WTC11 (cell line): ENCODE measurements at regions not wholly inside any gene's neighbourhood (a gene's known extent, or its start where the extent isn't known, plus 50 kb on each side); places are given as distances from the start of the nearest gene placed in this dataset.

Source experiments
- ATAC-seq: fragments of 200-7000 bp; cut with Tn5 transposase; 2 replicates; pipeline ENCODE4 v1.10.0; 2021; ENCODE audit warnings: mild to moderate bottlenecking, moderate library complexity
- CTCF ChIA-PET: fragments of 300-600 bp; sonication (Branson Sonifier 250); formaldehyde crosslinking; loops from one replicate; lab custom pipeline; 2021; ENCODE audit warnings: antibody characterized with exemption; lab: Charles Lee
- POLR2A ChIA-PET: fragments of 350-600 bp; sonication (Branson Sonifier 250); formaldehyde crosslinking; loops from one replicate; lab custom pipeline; 2021; ENCODE audit warnings: antibody characterized with exemption; lab: Charles Lee
- DNase-seq: peaks from one replicate; pipeline ENCODE4 v3.0.0; 2021; ENCODE audit warnings: low spot score
- H3K27ac Mint-ChIP-seq: 2 replicates; pipeline ENCODE4 v1.8.0; 2021; ENCODE audit warnings: mixed read lengths
- H3K27me3 Mint-ChIP-seq: 2 replicates; pipeline ENCODE4 v1.8.0; 2021; ENCODE audit warnings: low read depth, mild to moderate bottlenecking, moderate library complexity, mixed read lengths
- H3K36me3 Mint-ChIP-seq: 2 replicates; pipeline ENCODE4 v1.8.0; 2021; ENCODE audit warnings: mixed read lengths
- H3K4me1 Mint-ChIP-seq: 2 replicates; pipeline ENCODE4 v1.8.0; 2022; ENCODE audit warnings: mixed read lengths
- H3K4me3 Mint-ChIP-seq: 2 replicates; pipeline ENCODE4 v1.8.0; 2021; ENCODE audit warnings: mild to moderate bottlenecking, moderate library complexity, mixed read lengths
- H3K9me3 Mint-ChIP-seq: 2 replicates; pipeline ENCODE4 v1.8.0; 2021; ENCODE audit warnings: mixed read lengths
- CDX4 ChIP-seq: fragments of 250-450 bp; sonication (Bioruptor Pico); IDR thresholded peaks from 2 replicates; pipeline ENCODE4 v1.9.0; 2021; ENCODE audit warnings: moderate library complexity, mild to moderate bottlenecking, inconsistent platforms, borderline replicate concordance
- ELF4 ChIP-seq: sonication (generic); formaldehyde crosslinking; IDR thresholded peaks from 2 replicates; pipeline ENCODE4 v1.8.1; 2022; ENCODE audit warnings: low read depth, mild to moderate bottlenecking, moderate library complexity, missing genetic modification reagents
- EMX1 ChIP-seq: fragments of 250-450 bp; sonication (Bioruptor Pico); IDR thresholded peaks from 2 replicates; pipeline ENCODE4 v1.8.0; 2021; ENCODE audit warnings: mild to moderate bottlenecking
- ETV6 ChIP-seq: sonication (generic); formaldehyde crosslinking; IDR thresholded peaks from 2 replicates; pipeline ENCODE4 v1.8.1; 2022; ENCODE audit warnings: mild to moderate bottlenecking, missing genetic modification reagents
- FOXJ3 ChIP-seq: sonication (generic); formaldehyde crosslinking; IDR thresholded peaks from 2 replicates; pipeline ENCODE4 v1.9.0; 2021; ENCODE audit warnings: missing genetic modification reagents, mild to moderate bottlenecking, borderline replicate concordance
- JAZF1 ChIP-seq: fragments of 250-450 bp; sonication (Bioruptor Pico); IDR thresholded peaks from 2 replicates; pipeline ENCODE4 v1.9.0; 2021; ENCODE audit warnings: moderate library complexity, mild to moderate bottlenecking, inconsistent platforms
- MXD4 ChIP-seq: fragments of 250-450 bp; sonication (Bioruptor Pico); IDR thresholded peaks from 2 replicates; pipeline ENCODE4 v1.8.0; 2021; ENCODE audit warnings: mild to moderate bottlenecking, moderate library complexity, borderline replicate concordance
- OVOL2 ChIP-seq: fragments of 250-450 bp; sonication (Bioruptor Pico); IDR thresholded peaks from 2 replicates; pipeline ENCODE4 v1.9.0; 2021; ENCODE audit warnings: mild to moderate bottlenecking, borderline replicate concordance
- TCF7 ChIP-seq: sonication (generic); formaldehyde crosslinking; IDR thresholded peaks from 2 replicates; pipeline ENCODE4 v1.8.0; 2022; ENCODE audit warnings: mild to moderate bottlenecking, low read depth, missing genetic modification reagents, moderate library complexity
- USF1 ChIP-seq: sonication (generic); formaldehyde crosslinking; IDR thresholded peaks from 2 replicates; pipeline ENCODE4 v1.8.0; 2022; ENCODE audit warnings: mild to moderate bottlenecking, missing genetic modification reagents
- ZNF425 ChIP-seq: fragments of 250-450 bp; sonication (Bioruptor Pico); conservative IDR thresholded peaks from 2 replicates; pipeline ENCODE4 v1.9.0; 2021; ENCODE audit warnings: mild to moderate bottlenecking
- TF ChIP-seq, protein P1 (sequence below): fragments of 250-450 bp; sonication (Bioruptor Pico); IDR thresholded peaks from 2 replicates; pipeline ENCODE4 v2.1.2; 2022; ENCODE audit warnings: mild to moderate bottlenecking, moderate library complexity
- TF ChIP-seq, protein P2 (sequence below): sonication (generic); formaldehyde crosslinking; IDR thresholded peaks from 2 replicates; pipeline ENCODE4 v1.8.0; 2023; ENCODE audit warnings: mild to moderate bottlenecking, missing genetic modification reagents
- TF ChIP-seq, protein P3 (sequence below): sonication (generic); formaldehyde crosslinking; IDR thresholded peaks from 2 replicates; pipeline ENCODE4 v1.8.1; 2022; ENCODE audit warnings: missing genetic modification reagents, borderline replicate concordance
- TF ChIP-seq, protein P4 (sequence below): sonication (generic); formaldehyde crosslinking; IDR thresholded peaks from 2 replicates; pipeline ENCODE4 v1.8.1; 2023; ENCODE audit warnings: mild to moderate bottlenecking, missing genetic modification reagents

GRCh38 chr14:61891170-61891569, 128.9 kb downstream of the SNAPC1 start:
- no peak for TF ChIP-seq ZNF425 (CRISPR knock-in tag)
- TF ChIP-seq, protein P1, sequence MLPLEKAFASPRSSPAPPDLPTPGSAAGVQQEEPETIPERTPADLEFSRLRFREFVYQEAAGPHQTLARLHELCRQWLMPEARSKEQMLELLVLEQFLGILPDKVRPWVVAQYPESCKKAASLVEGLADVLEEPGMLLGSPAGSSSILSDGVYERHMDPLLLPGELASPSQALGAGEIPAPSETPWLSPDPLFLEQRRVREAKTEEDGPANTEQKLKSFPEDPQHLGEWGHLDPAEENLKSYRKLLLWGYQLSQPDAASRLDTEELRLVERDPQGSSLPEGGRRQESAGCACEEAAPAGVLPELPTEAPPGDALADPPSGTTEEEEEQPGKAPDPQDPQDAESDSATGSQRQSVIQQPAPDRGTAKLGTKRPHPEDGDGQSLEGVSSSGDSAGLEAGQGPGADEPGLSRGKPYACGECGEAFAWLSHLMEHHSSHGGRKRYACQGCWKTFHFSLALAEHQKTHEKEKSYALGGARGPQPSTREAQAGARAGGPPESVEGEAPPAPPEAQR (CRISPR knock-in tag) = no peak
- TF ChIP-seq JAZF1 (CRISPR knock-in tag) = no peak
- Mint-ChIP-seq H3K27me3 (no peaks in the 10 kb centered on the region; the same call in 1 of the 2 replicates), H3K36me3 (no peaks in the 10 kb centered on the region), H3K9me3 (no peaks in the 10 kb centered on the region), H3K4me3 (no peak overlapping the region), H3K27ac (peak overlapping the region; percentile 9; the same call in 1 of the 2 replicates), H3K4me1 (peaks cover 44% of the 10 kb centered on the region)
- no peak for DNase-seq
- ATAC-seq = peak; percentile 21
- ChIA-PET CTCF (interaction anchor here (0.7 to 1.6 kb wide), 6 partner anchors 8 to 235 kb away, joined by 3 to 6 read pairs (median 3); no protein-coding TSS in a partner anchor), POLR2A (no interaction called here)

- H3K4me1 Mint-ChIP-seq = peaks cover 44% of the 10 kb centered on the region
- ChIA-PET POLR2A (no interaction called here), CTCF (interaction anchor here (0.7 to 1.0 kb wide), 3 partner anchors 8 to 234 kb away, joined by 3 read pairs; no protein-coding TSS in a partner anchor)
- H3K27ac Mint-ChIP-seq = no peak overlapping the region
- no peaks in the 10 kb centered on the region; the same call in 1 of the 2 replicates for H3K27me3 Mint-ChIP-seq
- TF ChIP-seq, protein P2, sequence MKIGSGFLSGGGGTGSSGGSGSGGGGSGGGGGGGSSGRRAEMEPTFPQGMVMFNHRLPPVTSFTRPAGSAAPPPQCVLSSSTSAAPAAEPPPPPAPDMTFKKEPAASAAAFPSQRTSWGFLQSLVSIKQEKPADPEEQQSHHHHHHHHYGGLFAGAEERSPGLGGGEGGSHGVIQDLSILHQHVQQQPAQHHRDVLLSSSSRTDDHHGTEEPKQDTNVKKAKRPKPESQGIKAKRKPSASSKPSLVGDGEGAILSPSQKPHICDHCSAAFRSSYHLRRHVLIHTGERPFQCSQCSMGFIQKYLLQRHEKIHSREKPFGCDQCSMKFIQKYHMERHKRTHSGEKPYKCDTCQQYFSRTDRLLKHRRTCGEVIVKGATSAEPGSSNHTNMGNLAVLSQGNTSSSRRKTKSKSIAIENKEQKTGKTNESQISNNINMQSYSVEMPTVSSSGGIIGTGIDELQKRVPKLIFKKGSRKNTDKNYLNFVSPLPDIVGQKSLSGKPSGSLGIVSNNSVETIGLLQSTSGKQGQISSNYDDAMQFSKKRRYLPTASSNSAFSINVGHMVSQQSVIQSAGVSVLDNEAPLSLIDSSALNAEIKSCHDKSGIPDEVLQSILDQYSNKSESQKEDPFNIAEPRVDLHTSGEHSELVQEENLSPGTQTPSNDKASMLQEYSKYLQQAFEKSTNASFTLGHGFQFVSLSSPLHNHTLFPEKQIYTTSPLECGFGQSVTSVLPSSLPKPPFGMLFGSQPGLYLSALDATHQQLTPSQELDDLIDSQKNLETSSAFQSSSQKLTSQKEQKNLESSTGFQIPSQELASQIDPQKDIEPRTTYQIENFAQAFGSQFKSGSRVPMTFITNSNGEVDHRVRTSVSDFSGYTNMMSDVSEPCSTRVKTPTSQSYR (CRISPR knock-in tag) = no peak
- TF ChIP-seq, protein P3, sequence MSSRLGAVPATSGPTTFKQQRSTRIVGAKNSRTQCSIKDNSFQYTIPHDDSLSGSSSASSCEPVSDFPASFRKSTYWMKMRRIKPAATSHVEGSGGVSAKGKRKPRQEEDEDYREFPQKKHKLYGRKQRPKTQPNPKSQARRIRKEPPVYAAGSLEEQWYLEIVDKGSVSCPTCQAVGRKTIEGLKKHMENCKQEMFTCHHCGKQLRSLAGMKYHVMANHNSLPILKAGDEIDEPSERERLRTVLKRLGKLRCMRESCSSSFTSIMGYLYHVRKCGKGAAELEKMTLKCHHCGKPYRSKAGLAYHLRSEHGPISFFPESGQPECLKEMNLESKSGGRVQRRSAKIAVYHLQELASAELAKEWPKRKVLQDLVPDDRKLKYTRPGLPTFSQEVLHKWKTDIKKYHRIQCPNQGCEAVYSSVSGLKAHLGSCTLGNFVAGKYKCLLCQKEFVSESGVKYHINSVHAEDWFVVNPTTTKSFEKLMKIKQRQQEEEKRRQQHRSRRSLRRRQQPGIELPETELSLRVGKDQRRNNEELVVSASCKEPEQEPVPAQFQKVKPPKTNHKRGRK (CRISPR knock-in tag) = no peak
- TF ChIP-seq EMX1 (CRISPR knock-in tag) (no peak), FOXJ3 (CRISPR knock-in tag) (no peak), ETV6 (no peak), TCF7 (no peak), USF1 (CRISPR knock-in tag) (no peak), OVOL2 (no peak), ELF4 (CRISPR knock-in tag) (no peak), MXD4 (no peak), CDX4 (CRISPR knock-in tag) (no peak)
- TF ChIP-seq, protein P4, sequence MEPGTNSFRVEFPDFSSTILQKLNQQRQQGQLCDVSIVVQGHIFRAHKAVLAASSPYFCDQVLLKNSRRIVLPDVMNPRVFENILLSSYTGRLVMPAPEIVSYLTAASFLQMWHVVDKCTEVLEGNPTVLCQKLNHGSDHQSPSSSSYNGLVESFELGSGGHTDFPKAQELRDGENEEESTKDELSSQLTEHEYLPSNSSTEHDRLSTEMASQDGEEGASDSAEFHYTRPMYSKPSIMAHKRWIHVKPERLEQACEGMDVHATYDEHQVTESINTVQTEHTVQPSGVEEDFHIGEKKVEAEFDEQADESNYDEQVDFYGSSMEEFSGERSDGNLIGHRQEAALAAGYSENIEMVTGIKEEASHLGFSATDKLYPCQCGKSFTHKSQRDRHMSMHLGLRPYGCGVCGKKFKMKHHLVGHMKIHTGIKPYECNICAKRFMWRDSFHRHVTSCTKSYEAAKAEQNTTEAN = no peak
- DNase-seq (no peak), ATAC-seq (no peak)
- no peaks in the 10 kb centered on the region for H3K9me3 Mint-ChIP-seq
- H3K36me3 Mint-ChIP-seq = no peaks in the 10 kb centered on the region
- H3K4me3 Mint-ChIP-seq = no peak overlapping the region
These were observed 129.6 kb downstream of the SNAPC1 start for GRCh38 chr14:61891810-61892209.
